HS-5 (cell line): ENCODE measurements at regions not wholly inside any gene's neighbourhood (a gene's known extent, or its start where the extent isn't known, plus 50 kb on each side); places are given as distances from the start of the nearest gene placed in this dataset.
"Not testable (repeated sequence)": the region's sequence is repeated elsewhere in the genome, so short reads cannot be mapped to it uniquely, and the experiment has no call there.

ENCODE experiments used
- DNase-seq: peaks from one replicate; pipeline ENCODE4 v3.0.0-alpha.2; 2012; ENCODE audit warnings: low read depth

DNA sequence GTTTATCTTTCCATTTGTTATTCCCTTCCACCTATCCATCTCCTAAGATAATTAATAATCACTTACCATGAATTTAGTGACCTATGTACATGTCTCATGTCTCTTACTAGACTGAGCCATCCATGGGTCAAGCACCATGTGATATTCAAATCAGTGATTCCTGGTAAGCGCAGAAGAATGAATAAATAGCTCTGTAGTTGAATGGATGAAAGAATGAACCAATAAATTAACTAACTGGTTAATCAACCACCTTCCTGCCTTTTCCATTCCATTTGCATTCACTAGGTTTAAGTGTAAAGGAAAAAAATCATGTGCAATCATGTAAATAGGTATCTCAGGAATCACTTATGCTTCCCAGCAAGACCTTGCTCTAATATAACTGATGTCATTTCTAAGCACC lies 779.5 kb downstream of the NTRK3 start:
- DNase-seq, result no peak

DNA sequence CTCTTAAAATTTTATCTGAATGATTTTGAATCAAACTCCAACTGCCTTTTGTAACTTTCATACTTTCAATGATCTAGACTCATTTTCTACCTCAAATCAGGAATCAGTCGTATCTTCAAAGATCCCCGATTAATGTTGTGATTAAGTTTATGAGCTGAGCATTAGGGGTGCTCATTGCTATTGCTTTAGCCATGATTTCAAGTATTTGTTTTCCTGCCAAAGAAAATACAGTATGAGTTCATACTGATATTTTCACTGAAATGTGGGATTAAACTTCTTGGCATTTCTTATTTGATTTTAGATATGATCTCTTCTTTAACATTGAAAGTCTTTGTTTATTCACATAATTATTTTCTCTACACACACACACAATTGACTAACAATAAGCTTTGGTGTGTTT lies 785.6 kb downstream of the NTRK3 start:
- no peak for DNase-seq

DNA sequence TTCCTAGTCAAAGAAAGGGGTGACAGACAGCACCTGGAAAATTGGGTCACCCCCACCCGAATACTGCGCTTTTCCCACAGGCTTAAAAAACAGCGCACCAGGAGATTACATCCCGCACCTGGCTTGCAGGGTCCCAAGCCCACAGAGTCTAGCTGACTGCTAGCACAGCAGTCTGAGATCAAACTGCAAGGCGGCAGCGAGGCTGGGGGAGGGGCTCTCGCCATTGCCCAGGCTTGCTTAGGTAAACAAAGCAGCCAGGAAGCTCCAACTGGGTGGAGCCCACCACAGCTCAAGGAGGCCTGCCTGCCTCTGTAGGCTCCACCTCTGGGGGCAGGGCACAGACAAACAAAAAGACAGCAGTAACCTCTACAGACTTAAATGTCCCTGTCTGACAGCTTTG lies 792.6 kb downstream of the NTRK3 start:
- not testable (repeated sequence) for DNase-seq

DNA sequence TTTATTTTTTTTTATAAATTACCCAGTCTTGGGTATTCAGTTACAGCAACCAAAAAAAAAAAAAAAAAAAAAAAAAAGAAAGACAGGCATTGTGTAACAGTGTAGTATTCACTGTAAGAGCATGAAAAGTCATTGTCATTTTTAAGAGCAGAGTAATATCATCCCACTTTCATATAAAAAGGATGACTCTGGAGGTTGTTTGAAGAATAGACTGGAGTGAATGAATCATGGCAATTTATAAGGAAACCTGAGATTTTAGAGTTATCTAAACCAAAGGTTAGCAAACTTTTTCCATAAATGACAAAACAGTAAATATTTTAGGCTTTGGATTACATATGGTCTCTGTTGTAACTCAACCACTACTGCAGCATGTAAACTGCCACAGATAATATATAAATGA lies 794.9 kb downstream of the NTRK3 start:
- DNase-seq, result no peak

DNA sequence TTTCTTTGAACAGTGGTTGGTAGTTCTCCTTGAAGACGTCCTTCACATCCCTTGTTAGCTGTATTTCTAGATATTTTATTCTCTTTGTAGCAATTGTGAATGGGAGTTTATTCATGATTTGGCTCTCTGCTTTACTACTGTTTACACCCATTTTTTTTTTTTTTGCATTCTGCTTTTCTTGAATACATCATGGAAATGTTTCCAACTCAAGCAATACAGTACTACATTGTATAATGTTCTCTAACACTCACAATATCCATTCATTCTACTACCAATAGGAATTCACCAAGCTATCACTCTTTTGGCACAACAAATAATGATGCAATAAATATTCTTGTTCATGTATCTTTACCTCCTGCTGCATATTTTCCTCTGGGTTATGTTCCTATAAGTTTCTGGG lies 801.7 kb downstream of the NTRK3 start:
- DNase-seq, result no peak

DNA sequence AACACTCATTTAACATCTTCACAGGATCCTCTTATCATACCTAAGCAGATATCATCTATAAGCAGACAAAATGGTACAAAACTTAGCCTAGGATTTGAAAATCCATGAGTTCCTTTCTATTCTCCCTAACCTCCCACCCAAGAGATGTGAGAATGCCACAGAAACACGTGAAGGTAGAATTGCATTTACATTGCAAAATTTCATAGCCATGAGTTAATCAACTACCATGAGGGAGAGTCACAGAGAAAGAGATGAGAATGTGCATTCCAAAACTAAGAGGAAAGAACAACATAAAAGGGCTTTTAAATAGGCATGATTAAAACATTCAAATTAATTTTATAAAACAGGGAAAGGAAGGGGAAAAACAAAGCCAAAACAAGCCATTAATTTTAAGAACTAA lies 806.2 kb downstream of the NTRK3 start:
- no peak for DNase-seq

DNA sequence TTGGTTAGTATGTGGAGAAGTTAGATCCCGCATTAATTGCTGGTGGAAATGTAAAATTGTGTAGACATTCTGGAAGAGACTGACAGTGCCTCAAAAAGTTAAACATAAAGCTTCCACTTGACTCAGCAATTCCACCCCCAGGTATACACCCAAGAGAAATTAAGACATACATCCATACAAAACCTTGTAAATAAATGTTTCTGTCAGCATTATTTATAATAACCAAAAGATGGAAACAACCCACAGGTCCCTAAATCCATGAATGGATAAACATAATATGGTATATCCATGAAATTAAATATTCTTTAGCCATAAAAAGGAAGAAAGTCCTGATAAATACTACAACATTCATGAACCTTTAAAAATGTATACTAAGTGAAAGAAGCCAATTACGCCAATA lies 817.4 kb downstream of the NTRK3 start:
- no peak for DNase-seq

DNA sequence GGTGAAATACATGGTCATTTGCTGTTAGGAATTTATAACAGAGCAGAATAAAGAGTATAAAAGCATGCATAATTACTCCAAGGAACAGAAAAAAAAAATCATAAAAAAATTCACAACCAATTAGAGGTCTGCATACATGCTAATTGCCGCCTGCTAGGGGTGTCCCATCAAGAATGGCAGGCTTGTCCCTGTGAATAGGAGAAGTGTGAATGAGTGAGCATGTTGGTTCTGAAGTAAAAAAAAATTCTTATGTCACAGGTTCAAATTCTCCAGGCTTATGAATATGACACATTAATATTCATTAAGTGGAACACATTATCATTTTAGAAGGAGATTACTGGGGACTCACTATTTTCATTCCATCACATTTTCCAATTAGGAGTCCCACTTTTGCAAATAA lies 822.7 kb downstream of the NTRK3 start:
- DNase-seq, result no peak

DNA sequence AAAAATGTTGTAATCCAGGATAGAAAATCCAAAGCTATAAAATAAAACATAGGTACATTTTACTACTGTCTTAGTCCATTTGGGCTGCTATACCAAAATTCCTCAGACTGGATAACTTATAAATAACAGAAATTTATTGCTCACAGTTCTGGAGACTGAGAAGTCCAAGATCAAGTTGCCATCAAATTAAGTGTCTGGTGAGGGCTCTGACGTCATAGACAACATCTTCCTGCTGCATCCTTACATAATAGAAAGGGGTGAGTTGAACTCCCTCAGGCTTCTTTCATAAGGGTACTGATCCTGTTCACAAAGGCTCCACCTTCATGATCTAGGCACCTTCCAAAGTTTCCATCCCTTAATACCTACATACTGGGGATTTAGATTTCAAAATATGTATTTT lies 826.8 kb downstream of the NTRK3 start:
- no peak for DNase-seq

DNA sequence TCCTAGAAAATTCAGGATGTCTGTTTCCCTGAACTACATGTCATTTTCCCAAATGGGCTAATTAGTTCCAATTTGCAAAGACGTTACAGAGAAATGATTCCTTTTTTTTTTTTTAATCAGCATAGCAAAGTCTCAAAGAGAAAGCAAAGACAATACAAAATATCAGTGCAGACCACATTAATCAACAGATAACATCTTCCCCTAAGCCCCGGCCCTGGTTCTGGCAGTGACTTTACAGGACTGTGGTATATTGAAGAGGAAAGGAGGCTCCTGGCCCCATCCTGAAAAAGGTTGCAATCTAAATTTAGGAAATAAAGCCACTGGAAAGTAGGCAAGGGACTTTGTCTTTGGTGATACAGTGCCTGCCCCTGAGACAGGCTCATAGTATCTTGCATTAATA lies 836.5 kb downstream of the NTRK3 start:
- DNase-seq, result no peak

DNA sequence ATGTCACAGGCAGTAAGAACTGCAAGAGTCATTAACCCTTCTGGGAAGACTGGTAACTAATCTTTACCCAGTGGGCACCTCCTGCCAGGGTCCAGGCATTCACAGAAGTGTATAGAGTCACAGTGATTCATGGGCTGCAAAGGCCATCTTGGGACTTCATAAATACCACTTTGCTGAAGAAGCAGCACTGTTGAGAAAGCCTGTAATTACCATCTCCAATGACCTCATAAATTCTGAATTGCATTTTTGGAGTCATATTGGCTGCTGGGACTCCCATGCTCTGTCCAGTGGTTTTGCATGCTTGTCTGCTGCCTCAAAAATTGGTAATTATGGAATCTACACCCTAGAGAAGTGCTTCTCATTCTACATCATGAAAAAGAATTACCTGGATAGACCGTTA lies 837.2 kb downstream of the NTRK3 start:
- DNase-seq, result peak; percentile 2

DNA sequence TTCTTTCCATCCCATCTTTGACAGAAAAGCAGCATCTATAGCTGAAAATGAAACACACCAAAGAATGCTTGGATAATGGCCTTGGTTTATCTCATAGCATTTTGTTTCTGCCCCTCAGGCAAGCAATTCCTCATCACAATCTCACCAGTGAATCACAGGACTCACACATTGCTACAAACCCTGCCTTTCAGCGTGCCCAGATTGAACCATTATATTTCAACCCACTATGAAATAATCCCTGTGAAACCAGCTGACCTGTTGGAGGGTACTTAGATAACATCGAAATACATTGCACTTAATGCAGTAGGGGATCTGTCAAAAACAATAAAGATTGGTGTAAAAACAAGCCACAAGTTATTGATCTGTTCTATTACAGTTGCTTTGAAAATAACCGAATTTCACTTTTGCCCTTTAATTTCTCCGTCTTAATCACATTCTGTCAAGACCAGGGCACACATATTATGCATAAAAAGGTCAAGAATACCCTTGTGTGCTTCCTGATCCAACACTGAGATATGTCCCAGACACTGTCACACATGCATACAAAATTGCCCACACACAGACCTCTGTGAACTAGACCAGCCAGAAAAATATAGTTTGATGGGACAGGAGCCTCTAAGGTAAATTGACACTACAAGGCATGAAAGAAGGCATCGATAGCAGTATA lies 839.8 kb downstream of the NTRK3 start:
- DNase-seq, result no peak

DNA sequence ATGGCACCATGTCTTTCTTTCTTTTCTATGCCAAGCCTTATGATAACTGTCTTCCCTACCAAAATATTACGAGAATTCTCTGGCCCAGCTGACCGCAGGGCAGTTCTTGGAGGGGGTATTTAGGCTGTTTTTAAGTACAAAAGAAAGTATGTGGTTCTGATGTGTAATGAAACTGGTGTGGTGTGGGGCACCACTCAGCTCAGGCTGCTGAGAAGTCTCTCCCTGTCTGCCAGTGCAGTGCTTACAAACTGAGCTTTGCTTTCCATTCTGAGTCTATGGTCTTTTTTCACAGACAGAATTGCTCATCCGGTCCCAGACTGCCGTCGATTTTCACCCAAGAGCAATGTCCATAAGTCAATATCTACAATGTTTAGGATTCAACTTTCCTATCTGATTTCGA lies 847.6 kb downstream of the NTRK3 start:
- DNase-seq, result no peak

DNA sequence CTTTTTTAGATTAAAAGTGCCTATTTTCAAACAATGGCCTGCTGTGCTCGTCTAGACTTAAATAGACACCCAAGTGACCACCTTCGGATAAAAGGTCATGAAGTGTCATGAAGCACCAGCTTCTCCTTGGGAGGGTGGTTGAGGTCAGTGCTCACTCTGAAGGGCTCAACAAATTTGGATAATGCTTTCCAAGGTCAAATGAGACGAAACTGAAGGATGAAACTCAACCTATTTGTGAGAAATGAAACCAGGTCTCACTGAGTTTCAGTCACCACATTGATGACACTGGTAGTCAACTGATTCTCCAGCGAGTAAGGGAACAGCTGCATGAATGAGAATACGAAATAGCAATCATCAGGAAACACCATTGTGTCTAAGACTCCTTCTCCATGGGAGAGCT lies 852.6 kb downstream of the NTRK3 start:
- no peak for DNase-seq

DNA sequence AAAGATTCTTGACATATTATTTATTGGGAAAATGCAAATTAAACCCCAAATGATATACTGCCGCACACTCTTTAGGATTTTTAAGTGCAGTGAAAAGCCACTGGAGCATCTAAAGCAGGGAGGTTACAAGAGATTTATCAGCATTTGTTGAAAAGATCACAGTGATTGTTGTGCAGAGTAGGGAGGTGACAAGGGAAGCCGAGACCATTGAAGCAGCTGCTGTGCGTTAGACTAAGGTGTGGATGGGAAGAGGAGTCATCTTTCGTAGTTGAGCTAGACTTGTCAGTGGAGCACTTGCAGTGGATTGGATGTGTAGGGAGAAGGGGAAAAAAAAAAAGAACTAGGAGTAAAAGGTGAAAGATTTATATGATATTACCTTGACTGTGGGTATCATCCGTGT lies 854.6 kb downstream of the NTRK3 start:
- no peak for DNase-seq

DNA sequence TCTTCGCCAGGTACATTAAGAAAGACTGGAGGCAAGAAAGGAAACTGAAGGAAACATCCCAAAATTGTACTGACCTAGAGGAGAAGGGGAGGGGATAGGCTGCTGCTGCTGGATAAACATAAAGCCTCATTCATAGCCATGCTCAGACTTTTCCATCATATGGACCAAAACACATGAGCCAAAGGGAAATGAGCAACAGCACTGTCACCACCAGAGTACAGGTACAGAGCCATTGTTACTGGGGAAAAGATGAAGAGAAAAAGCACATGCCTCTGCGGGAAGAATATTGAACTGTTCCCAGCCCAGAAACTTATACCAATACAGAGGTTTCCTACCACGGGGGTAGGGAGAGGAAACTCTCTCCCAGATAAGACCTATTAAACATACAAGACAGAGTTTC lies 861.9 kb downstream of the NTRK3 start:
- DNase-seq, result no peak

DNA sequence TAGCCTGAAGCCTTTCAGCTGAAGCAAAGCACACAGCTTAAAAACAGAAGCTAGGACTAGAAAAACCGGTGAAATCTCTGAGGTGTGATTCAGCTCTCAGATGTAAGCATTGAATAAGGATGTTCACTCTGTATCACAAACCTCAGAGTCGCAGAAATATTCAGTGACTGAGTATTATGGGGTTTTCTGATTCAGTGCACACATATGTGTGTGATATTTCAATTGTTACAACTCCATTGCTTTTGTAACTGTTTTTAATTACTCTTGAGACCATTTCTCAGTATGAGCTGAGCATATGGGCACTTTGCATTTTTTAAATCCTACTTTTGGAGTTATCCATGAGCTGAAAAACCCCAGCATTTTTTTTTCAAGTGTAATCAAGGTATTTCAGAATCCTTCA lies 868.8 kb downstream of the NTRK3 start:
- DNase-seq, result peak; percentile 44

DNA sequence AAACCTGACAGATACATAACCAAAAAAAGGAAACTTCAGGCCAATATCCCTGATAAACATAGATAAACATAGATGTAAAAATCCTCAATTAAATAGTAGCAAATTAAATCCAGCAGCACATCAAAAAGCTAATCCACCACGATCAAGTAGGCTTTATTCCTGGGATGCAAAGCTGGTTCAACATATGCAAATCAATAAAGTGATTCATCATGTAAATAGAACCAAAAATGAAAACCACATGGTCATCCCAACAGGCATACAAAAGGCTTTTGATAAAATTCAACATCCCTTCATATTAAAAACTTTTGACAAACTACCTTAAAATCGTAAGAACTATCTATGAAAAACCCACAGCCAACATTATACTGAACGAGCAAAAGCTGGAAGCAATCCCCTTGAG lies 882.2 kb downstream of the NTRK3 start:
- no peak for DNase-seq

DNA sequence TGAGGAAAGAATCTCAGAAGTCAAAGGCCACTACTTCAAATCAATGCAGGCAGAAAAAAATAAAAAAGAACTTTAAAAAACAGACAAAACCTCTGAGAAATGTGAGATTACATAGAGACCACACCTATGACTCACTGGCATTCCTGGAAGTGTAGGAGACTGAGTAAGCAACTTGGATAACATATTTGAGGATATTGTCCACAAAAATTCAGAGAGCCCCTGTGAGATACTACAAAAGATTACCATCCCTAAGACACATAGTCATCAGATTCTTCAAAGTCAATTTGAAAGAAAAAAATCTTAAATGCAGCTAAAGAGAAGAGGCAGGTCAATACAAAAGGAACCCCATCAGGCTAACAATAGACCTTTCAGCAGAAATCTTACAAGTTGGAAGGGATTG lies 887.3 kb downstream of the NTRK3 start:
- DNase-seq, result peak; percentile 94

DNA sequence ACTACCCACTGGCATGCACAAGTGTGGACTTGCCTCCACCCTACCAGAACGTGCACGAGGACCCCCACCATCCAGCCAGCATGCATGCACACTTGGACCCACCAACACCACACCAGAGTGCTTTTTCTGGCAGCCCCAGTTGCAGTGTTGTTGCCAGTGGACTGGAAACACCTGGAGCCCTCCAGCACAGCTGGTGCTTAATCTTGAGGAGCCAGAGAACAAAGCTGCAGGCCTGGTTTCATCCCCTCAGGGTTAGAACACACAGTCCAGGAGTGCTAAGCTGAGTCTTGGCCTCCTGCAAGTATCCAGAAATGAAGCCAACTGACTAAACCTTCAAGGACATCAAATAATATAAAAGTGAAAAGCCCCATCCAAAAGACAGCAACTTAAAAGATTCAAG lies 888.0 kb downstream of the NTRK3 start:
- DNase-seq, result no peak

DNA sequence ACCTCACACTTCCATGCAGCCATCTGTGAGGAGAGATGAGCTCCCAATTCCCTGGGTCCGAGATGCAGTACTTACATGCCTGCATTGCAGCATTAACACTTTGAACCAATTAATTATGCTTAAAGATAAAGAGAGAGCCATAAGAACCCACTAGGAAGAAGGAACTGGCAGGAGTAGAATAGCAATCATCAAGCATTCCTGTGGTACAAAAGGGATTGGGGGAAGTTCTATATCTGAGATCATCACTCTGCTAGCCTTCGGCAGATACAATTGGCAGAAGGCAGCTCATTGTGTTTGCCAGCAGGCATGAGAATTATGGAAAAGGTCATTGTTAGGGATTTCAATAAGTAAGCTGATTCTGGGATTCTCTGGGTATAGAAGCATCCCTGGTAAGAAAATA lies 891.4 kb downstream of the NTRK3 start:
- DNase-seq, result no peak

DNA sequence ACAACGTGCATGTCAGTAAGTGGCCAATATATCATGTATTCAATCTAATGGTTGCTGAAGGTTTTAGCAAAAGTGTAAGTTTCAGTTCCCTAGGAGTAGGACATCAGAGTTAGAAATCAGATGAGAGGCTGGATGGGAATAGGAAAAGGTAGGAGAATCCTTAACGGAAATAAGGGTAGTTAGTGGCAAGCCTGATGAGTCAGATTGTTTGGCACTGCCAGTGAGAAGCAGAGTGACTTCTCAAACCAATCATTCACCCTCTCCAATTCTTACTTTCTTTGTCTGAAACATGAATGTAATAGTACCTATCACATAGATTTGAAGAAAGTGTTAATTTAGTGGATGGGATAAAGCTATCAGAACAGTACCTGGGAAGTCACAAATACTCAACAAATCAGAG lies 894.0 kb downstream of the NTRK3 start:
- no peak for DNase-seq

DNA sequence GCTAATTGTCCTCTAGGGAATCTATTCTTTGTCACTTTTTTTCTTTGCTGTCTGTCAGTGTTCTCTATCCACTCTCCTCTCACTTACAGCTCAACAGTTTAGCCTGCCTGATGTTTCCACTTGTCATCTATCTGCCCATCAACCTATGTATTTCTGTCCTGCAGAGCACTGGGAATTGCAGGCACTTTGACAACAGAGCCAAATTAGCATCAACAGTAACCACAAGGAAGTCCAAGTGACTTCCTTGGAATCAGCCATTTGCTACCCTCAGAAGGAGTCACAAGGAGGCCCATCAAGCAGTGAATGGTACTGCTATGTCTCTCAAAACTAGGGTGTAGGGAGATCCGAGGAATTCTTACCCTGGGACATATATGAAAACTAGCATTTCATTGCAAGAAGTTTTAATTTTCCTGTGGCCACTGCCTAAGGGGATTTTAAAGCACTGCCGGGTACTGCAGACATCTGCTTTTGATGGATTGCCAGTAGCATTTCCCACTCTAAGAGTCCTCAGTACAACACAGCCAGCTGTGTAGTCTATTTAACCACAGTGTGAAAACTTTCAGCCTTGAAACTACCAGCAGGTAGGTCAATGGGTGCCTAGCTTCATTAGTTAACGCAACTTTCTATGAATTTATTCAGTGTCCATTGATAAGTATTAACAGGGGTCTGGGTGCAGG lies 898.8 kb downstream of the NTRK3 start:
- no peak for DNase-seq

DNA sequence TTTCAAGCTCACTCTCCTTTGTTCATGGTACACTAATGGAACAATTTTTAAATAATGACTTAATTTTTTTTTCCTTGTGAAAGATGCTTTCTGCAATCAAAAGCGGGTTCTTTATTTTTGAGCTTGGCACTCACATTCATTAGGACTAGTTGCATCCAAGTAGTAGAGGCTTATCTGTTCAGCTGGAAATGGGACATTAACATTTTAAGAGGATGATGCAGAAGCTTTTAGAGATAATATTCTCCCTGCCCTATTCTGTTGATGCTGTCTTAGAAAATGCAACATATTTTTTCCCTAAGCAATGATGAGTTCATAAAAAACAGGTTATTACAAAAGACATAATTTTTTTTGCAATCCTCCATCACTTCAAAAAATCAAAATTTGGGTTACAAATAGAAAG lies 900.6 kb downstream of the NTRK3 start:
- no peak for DNase-seq
